AG08395 (cell line): ENCODE measurements at regions not wholly inside any gene's neighbourhood (a gene's known extent, or its start where the extent isn't known, plus 50 kb on each side); places are given as distances from the start of the nearest gene placed in this dataset.
A peak's percentile ranks its signal among the peaks of the same experiment; 100 is the strongest.

Experiments
- DNase-seq: peaks from one replicate; pipeline ENCODE4 v3.0.0; 2012; ENCODE audit warnings: mixed read lengths, low spot score

DNA sequence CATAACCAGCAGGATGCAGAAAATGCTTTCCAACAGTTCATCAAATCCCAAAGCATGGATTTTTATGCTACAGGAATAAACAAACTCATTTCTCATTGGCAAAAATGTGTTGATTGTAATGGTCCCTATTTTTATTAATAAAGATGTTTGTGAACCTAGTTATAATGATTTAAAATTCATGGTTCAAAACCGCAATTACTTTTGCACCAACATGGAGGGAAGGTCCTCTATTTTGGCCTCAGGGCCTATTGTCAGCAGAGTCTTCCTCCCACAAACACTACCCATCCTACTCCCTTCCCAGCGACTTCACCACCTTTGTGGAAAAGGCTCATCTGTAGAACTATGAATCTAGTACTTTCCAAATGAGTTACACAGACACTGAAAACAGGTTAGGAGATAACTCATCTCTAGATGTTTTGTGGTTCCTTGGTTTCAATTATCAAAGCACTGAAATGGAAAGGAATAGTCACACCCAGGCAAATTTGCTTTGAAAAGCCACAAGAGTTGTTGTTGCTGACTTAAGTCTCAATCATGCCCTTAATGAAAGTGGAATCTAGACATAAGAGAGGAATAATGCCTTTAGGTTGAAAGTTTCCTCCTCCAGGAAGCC, 59.4 kb upstream of the FRMD4A start:
- DNase-seq = no peak

DNA sequence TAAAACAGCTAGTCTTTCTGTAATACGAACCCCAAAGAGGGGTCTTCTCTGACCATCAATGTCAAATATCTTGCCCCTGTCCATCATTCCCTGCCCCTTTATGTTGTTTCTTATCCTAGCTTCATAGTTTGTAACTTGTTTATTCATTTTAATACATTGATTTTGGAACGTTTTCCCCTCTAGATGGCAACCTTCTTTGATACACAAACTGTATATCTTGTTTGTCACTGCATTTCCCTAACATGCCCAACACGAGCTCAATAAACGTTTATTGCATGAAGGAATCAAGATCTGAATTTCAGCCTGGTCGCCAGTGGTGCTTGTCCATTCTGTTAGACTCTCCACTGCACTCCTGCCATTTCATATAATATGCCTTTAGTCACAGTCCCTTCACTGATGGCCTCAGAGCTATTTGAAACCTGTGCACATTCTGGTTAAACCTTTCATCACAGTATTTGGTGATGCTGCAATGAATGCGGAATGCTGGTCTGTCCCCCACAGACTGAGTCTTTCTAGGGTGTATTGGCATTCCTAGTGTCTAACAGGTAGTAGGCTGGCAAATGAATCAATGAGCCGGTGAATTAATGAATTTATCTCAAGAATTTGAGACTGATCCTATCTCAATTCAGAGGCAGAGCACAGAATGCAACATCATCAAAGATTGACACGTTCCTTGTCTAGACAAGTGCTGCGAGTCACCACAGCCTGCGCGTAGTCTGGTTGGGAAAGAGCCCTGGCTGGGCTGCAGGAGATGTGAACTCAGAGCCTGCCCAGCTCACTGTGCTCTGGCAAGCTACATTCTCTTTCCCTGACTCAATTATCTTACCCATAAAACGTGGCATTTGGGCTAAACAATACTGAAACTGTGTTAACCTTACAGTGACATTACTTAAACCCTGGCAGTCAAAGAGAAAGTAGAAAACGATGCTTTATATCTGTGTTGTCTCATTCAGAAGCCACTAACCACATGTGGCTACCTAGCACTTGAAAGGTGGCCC, 55.2 kb upstream of the FRMD4A start:
- DNase-seq = peak; percentile 86

DNA sequence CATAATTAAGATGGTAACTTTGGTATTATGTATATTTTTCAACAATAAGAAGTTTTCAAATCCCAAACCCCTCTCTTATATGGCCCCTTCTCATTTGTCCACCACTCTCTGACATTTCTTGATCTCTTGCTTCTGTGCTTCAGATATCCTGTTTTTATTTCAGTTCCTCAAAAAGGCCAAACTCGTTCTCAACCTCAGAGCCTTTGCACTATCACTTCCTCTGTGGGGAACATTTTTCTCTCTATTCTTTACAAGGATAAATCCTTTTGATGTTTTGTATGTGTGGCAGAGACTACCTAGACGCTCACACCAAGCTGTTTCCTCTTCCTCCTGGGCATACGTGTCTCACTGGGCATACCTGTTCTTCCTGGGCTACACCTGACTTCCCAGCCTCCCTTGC, 54.2 kb upstream of the FRMD4A start:
- no peak for DNase-seq

DNA sequence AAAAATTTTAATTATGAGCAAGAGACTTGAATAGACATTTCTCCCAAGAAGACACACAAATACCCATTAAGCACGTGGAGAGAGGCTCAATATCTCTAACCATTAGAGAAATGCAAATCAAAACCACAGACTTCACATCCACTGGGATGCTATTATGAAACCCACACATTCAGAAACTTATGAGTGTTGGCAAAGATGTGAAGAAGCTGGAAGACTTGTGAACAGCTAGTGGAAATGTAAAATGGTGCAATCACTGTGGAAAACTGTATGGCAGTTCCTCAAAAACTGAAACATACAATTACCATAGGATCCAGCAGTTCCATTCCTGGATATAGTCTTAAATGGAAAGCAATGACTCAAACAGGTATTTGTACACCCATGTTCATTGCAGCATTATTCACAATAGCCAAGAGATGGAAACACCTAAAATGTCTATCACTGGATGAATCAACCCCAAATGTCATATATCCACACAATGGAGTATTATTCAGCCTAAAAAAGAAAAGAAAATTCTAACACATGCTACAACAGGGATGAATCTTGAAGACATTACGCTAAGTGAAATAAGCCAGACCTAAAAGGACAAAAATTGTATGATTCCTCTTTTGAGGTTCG, 53.5 kb upstream of the FRMD4A start:
- no peak for DNase-seq

DNA sequence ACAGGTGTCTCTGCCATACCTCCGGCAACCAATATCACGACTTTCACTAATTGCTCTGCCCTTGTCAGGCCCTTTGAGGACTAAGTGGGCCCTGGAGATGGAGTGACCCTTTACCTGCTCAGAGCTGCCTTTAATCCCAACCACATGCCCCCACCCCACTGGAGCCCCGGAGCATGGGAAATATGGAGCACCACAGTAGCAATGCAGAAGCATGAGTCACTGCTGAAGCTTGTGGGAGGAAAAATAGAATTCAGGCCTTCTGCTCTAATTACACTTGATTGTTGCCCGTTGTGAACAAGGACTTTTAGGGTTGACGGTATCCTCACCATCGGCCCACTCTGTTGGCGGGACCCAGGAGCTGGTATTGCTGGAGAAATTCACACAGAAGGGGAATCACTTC, 52.5 kb upstream of the FRMD4A start:
- DNase-seq = no peak

DNA sequence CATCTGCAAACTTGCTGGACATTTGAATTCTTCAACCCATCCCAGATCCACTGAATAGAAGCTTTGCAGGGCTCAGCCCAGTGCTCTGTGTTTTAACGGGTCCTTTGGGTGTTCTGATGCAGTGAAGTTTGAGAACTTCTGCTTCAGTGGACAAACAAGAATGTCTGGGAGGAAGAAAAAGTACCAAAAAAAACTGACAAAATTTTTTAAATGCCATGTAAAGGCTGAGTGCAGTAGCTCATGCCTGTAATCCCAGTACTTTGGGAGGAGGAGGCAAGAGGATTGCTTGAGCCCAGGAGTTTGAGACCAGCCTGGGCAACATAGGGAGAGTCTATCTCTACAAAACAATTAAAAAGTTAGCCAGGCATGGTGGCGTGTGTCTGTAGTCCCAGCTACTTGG, 51.8 kb upstream of the FRMD4A start:
- no peak for DNase-seq

DNA sequence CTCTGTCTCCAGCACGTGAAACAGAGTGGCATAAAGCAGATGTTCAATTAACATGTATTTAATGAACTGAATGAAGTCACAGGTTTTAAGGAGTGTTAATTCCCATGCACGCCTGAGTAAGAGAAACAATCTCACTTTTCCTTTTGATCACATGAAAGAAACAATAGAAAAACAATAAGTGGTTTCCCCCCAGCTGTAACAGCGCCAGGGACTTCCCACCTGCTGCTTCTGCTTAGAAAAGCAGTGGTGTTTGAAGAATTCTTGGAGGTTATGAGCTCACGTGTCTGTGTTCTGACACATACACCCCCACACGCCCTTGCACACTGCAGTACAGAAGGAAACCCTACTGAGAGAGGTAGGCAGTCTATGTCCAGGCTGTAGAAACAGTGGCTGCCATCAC, 51.3 kb upstream of the FRMD4A start:
- no peak for DNase-seq

DNA sequence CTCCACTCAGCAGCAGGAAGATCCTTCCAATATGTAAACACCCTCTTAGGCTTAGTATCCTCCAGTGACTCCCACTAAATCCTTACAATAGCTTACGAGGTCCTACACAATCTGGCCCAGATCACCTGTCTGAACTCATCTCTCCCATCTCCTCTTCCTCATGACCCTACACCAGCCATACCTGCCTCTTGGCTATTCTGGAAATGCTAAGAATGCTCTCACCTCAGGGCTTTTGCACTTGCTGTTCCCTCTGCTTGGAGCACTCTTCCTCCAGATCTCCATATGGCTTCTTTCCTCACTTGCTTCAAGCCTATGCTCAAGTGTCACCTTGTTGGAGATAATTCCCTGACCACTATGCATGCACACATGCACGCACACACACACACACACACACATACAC, 50.8 kb upstream of the FRMD4A start:
- no peak for DNase-seq

DNA sequence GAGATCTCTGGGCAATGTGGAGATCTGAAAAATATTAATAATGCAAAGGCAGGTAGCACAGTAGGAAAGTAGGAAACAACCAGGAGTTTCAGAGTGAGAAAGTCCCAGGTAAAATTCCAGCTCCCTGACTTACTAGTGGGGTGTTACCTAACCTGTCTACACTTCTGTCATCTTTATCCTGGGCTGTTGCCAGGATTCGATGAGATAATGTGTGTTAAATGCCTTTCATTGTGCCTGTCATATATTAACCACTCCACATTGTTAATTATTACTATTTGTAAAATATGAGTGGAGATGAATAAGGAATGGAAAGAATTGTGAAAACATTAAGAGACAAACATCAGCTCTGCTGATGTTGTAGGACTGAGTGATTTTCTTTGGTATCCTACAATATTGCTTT, 50.0 kb upstream of the FRMD4A start:
- DNase-seq = no peak
